Left hindlimb (tissue), 1 donor: ENCODE measurements at regions not wholly inside any gene's neighbourhood (a gene's known extent, or its start where the extent isn't known, plus 50 kb on each side); places are given as distances from the start of the nearest gene placed in this dataset.

Experiments used
- DNase-seq: peaks from one replicate; pipeline ENCODE4 v3.0.0-alpha.2; 2018

- no peak for DNase-seq
Observed at GRCh38 chr15:73001840-73002239, 50.4 kb upstream of the NEO1 start.

DNA sequence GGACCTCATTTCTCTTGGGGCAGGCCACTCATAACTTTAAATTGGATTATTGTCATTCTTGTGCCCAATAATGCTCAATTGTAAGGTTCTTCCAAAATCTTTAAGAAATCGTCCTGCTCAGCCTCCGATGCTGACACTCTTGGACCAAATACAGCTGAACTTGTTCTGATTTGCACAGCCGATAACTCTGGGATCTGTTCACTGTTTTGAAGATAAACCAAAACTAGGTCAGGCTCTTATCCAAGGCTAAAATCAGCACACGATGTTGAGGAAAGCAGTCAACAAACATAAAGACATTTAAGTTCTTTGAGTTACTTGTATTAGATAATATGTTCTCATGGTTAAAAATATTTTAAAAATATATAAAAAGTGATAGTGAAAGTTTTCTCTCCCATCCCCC lies 52.0 kb upstream of the NEO1 start:
- no peak for DNase-seq

- no peak for DNase-seq
Observed at GRCh38 chr15:72999586-72999985, 52.7 kb upstream of the NEO1 start.

DNA sequence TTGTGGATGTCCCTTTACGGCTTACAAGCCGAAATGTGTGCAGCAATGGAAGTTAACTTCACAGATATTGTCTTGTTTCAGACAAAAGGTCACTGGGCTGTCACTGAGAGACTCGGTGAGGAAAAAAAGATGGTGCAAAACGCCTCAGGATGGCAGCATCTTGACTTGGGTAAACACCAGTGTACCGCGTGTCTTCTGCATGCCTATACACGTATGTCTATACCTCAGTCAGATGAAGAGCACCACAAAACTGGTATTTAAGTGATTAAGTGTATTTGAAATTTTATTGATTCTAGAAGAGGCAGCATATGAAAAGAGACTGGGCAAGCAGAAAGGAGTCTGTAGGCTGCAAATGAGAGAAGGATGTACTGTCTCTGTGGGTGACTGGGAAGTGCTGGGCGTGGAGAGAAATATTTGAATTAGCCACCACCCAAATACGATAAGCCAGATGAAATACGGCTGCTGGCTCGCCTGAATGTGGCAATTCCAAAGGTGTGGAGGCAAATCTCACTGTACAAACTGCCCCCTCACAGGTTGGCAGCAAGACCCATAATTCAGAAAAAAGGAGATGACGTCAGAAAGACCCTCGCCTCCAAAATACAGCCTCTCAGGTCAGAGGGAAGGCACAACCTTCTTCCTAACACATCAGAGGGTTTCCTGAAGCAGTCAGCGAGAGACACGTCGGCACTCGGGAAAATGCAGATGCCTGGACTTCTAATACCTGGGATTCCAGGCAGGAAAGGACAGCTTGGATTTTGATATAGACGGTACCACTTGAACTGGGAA lies 53.4 kb upstream of the NEO1 start:
- no peak for DNase-seq

DNA sequence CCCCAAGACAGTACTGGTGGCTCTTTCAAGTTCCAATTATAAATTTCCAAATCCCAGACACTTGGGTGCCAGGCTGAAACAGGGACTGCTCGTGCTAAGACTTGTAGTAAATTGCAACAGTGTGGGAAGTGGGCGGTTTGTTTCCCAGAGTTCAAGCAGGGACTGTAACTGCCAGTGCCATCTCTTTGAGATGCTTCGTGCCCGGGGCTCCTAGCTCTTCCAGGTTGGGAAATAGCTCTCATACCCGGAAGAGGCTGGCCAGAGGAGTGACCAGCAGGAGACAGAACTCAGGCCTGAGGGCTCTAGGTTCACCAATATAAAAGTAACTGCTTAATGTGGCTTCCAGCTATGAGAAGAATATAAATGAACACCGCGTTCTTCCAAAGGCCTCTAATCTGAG lies 54.0 kb upstream of the NEO1 start:
- no peak for DNase-seq

GRCh38 chr15:72995849-72996248 lies 56.4 kb upstream of the NEO1 start:
- DNase-seq, result no peak

GRCh38 chr15:72994534-72995177 lies 57.6 kb upstream of the NEO1 start:
- peak; percentile 39 for DNase-seq

- no peak for DNase-seq
Observed at GRCh38 chr15:72992841-72993252, 59.4 kb upstream of the NEO1 start.

- no peak for DNase-seq
Observed at GRCh38 chr15:72991026-72991425, 61.2 kb upstream of the NEO1 start.

DNA sequence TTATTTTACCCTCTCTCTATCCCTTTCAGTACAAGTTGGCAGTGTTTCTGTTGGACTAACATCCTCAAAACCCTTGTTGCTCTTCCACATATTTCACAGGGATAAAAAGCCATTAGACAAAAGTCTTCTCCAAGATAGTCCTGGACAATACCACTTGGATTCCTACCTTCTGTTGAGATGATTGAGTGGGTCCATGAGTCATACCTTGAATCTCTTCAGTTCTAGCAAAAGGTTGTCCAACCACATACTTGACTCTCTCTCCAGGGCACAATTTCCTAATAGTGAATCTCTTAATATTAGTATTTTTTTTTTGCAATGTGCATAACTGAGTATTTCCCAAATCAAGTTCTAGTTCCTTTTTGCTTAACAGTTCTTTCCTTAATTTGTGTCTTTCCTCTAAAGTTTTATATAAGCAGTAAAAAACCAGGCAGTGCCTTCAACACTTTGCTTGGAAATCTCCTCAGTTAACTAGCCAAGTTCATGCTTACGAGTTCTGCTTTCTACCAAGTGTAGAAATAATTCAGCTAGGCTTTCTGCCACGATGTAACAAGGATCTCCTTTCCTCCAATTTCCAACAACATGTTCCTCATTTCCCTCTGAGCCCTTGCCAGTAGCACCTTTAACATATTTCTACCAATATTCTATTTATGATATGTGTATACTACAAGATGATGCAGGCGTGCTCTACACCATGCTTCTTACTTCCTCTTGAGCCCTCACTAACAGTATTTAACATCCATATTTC lies 68.3 kb upstream of the NEO1 start:
- DNase-seq, result no peak

DNA sequence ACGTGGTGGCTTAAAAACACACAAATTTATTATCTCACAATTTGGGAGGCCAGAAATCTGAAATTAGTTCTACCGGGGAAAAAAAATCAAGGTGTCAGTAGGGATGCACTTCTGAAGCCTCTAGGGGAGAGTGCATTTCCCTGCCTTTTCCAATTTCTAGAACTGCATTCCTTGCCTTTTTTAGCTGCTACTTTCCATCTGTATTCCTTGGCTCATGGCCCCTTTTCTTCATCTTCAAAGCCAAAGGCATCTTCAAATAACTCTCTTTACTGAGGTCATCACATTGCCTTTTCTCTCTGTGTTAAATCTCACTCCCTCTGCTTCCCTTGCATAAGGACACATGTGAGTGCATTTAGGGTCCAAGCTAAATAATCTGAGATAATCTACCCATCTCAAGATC lies 69.5 kb upstream of the NEO1 start:
- no peak for DNase-seq

- no peak for DNase-seq
Observed at GRCh38 chr15:72980661-72981060, 71.6 kb upstream of the NEO1 start.

DNA sequence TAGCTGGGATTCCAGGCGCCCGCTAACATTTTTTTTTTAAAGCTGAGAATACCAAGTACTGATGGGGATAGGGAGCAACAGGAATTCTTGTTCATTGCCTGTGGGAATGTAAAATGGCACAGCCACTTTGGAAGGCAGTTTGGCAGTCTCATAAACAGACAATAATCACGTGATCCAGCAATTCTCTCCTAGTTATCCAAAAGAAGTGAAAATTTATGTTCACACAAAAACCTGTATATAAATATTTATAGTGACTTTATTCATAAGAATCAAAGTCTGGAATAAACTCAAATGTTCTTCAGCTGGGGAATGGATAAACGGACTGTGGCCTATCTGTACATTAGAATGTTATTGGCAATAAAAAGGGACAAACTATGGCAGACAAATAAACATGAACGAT lies 72.5 kb upstream of the NEO1 start:
- no peak for DNase-seq

- no peak for DNase-seq
Observed at GRCh38 chr15:72979308-72979707, 73.0 kb upstream of the NEO1 start.

DNA sequence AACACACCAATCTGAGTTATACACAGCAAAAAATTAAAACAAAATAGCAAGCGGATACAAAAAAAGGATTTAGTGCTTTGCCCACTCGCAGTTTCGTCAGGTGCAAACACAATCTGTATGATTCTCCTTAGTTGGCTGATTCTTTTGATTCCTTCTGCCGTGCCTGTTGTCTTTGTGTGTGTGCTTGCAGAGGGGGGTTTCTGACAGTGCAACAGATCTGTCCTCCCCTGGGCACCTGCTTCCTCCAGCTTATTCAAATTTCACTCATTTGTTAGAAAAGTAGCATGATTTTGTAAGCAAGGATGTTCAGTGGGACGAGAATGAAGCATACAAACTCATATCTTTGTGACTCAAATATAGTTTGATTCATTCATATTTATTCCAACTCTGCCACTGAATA lies 74.0 kb upstream of the NEO1 start:
- no peak for DNase-seq

GRCh38 chr15:72972362-72972761 lies 79.9 kb upstream of the NEO1 start:
- DNase-seq, result no peak

GRCh38 chr15:72971766-72972165 lies 80.5 kb upstream of the NEO1 start:
- DNase-seq, result peak; percentile 35

- DNase-seq, result peak; percentile 51
Observed at GRCh38 chr15:72970933-72971760, 81.1 kb upstream of the NEO1 start.

GRCh38 chr15:72968531-72968922 lies 83.7 kb upstream of the NEO1 start:
- no peak for DNase-seq

DNA sequence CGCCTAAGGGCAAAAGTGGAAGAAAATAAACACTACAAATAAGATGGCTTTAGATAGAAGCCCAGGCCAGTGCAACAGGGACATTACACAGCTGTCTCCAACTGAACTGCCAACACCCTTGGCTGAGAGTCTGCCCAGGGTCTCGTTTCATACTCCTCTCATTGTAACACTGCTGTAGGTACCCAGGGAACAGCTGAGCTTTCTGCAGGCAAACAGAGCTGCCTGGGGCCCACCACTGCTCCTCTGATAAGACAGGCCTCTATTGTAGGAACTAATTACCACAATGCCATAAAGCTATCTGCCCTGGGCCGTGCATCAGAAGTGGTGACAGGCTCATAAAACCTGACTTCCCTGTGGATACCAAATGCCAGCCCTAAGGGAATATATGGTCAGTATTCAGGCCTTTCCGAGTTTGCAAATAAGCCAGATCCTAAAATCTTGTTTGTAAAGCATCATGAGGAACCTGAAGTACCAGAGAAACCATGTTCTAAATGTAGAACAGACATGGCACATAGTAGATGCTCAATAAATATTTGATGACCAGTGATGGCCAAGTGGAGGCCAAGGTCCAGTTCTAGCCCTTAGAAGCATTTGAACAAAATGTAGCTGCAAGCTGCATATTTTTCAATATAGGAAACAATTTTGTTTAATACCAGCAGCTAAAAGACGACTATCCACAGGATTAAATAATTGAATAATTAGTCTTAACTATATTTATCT lies 84.3 kb upstream of the NEO1 start:
- DNase-seq, result peak; percentile 43

- no peak for DNase-seq
Observed at GRCh38 chr15:72967397-72967796, 84.9 kb upstream of the NEO1 start.

GRCh38 chr15:72966641-72967040 lies 85.6 kb upstream of the NEO1 start:
- no peak for DNase-seq
